ENCODE measurements at regions not wholly inside any gene's neighbourhood (a gene's known extent, or its start where the extent isn't known, plus 50 kb on each side); places are given as distances from the start of the nearest gene placed in this dataset.

DNA sequence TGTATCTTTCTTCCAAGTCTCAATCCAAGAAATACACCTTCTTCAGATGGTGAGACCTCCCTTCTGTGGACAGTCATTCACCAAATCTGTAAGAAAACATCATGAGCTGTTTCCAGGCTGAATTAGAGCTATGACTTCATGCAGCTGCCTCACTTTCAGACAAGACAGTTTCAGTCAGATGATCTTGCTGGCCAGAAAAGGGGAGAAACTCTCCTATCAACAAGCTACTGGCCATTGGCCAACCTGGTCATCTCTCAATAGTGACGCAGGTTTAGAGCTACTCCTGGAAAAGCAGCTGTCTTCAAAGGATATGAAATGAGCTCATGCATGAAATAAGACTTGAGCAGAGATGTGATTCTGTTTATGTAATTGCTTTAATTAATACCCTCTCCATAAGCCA is 69.6 kb upstream of the NDP start:
- no peaks in the 10 kb centered on the region for H3K9me2 ChIP-seq (replicated peaks; ENCODE audit: low read length)
- no TSS peak for BruUV-seq (replicated peaks)
- ATAC-seq: no peak
- H3K27ac ChIP-seq (ENCODE audit: low read length): no peak overlapping the region
- no peaks in the 10 kb centered on the region for H3K36me3 ChIP-seq (ENCODE audit: low read depth, low read length)
- H2AFZ ChIP-seq (ENCODE audit: low read length): no peak overlapping the region
- TF ChIP-seq EZH2 (IDR thresholded peaks at IDR 0.05; ENCODE audit: low read length, unreplicated experiment) (no peak), EZH2phosphoT487 (IDR thresholded peaks at IDR 0.05; ENCODE audit: borderline replicate concordance, low read length) (no peak), CTCF (conservative IDR thresholded peaks at IDR 0.05; ENCODE audit: low read depth, low read length) (no peak)
- no peak overlapping the region for H3K9ac ChIP-seq (ENCODE audit: low read length)
- no peaks in the 10 kb centered on the region for H3K9me3 ChIP-seq (ENCODE audit: low read length)
- H3K79me2 ChIP-seq (ENCODE audit: low read length): no peaks in the 10 kb centered on the region
- no peaks in the 10 kb centered on the region; the same call in 1 of the 2 replicates for H3K4me1 ChIP-seq (ENCODE audit: insufficient read depth, low read length)
- H4K20me1 ChIP-seq (ENCODE audit: low read length): no peaks in the 10 kb centered on the region
- no peak overlapping the region for H3K4me3 ChIP-seq (ENCODE audit: low read length)
- H3K27me3 ChIP-seq (ENCODE audit: low read length): no peaks in the 10 kb centered on the region
- no peak for DNase-seq
- H3F3A ChIP-seq (ENCODE audit: low read length, unreplicated experiment): no peaks in the 10 kb centered on the region
- CTCF ChIA-PET: no interaction called here
- POLR2A ChIA-PET (ENCODE audit: unreplicated experiment): interaction anchor here (0.7 kb wide), 1 partner anchor 20 kb away, joined by 5 read pairs; no protein-coding TSS in a partner anchor
- H3K4me2 ChIP-seq (ENCODE audit: low read length): no peak overlapping the region
- intact Hi-C loops (cut with micrococcal nuclease): no loop called here

DNA sequence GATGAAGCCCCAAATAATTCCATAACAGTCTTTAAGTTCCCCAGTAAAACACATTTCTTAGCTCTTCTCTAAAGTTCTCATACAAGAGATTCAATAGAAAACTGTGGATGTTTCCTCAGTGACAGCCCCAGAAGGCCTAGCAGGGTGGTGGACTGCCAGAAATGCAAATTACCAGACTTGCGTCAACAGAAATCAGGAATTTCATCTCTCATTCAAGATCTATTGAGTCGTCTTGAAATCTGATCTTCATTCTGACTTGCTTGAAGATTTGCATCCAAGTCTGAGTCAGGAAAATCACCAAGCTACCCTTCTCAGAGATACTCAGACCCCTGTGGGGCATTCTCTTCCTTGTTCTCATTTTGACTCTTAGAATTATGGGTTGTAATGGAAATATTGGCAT is 68.9 kb upstream of the NDP start:
- Histone ChIP-seq H3K4me2 (ENCODE audit: low read length) (no peak overlapping the region), H3K79me2 (ENCODE audit: low read length) (no peaks in the 10 kb centered on the region), H3K4me3 (ENCODE audit: low read length) (no peak overlapping the region), H3K27ac (ENCODE audit: low read length) (no peak overlapping the region), H3F3A (ENCODE audit: low read length, unreplicated experiment) (no peaks in the 10 kb centered on the region), H3K36me3 (ENCODE audit: low read depth, low read length) (no peaks in the 10 kb centered on the region), H3K9me2 (replicated peaks; ENCODE audit: low read length) (no peaks in the 10 kb centered on the region), H3K4me1 (ENCODE audit: insufficient read depth, low read length) (no peaks in the 10 kb centered on the region; the same call in 1 of the 2 replicates), H4K20me1 (ENCODE audit: low read length) (no peaks in the 10 kb centered on the region), H2AFZ (ENCODE audit: low read length) (no peak overlapping the region), H3K27me3 (ENCODE audit: low read length) (no peaks in the 10 kb centered on the region), H3K9me3 (ENCODE audit: low read length) (no peaks in the 10 kb centered on the region), H3K9ac (ENCODE audit: low read length) (no peak overlapping the region)
- no TSS peak for BruUV-seq (replicated peaks)
- intact Hi-C loops (cut with micrococcal nuclease): no loop called here
- DNase-seq (no peak), ATAC-seq (no peak)
- ChIA-PET CTCF (no interaction called here), POLR2A (ENCODE audit: unreplicated experiment) (no interaction called here)
- TF ChIP-seq EZH2 (IDR thresholded peaks at IDR 0.05; ENCODE audit: low read length, unreplicated experiment) (no peak), CTCF (conservative IDR thresholded peaks at IDR 0.05; ENCODE audit: low read depth, low read length) (no peak), EZH2phosphoT487 (IDR thresholded peaks at IDR 0.05; ENCODE audit: borderline replicate concordance, low read length) (no peak)

DNA sequence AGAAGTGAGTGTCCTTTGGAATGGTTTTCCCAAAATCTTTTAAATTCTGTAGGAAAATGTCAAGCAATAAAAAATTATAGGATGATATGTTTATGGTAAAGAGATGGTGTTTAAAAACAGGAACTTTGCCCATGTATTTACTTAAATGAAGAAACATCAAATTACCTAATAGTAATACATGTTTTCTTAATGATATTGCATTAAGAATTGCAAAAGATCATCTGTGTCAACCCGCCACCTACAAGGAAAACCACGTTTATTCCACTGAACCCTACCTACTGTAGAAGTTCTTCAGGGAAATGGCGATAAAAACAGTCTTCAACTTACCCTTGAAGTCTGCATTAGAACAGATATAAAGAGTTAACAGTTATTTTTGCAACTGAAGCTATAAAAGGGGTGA is 67.2 kb upstream of the NDP start:
- Histone ChIP-seq H3K4me2 (ENCODE audit: low read length) (no peak overlapping the region), H3K79me2 (ENCODE audit: low read length) (no peaks in the 10 kb centered on the region), H3K4me1 (ENCODE audit: insufficient read depth, low read length) (no peaks in the 10 kb centered on the region; the same call in 1 of the 2 replicates), H3K9me3 (ENCODE audit: low read length) (no peaks in the 10 kb centered on the region), H3K9me2 (replicated peaks; ENCODE audit: low read length) (no peaks in the 10 kb centered on the region), H3K27me3 (ENCODE audit: low read length) (no peaks in the 10 kb centered on the region), H3K27ac (ENCODE audit: low read length) (no peak overlapping the region), H3K36me3 (ENCODE audit: low read depth, low read length) (no peaks in the 10 kb centered on the region), H3K9ac (ENCODE audit: low read length) (no peak overlapping the region), H3F3A (ENCODE audit: low read length, unreplicated experiment) (no peaks in the 10 kb centered on the region), H4K20me1 (ENCODE audit: low read length) (no peaks in the 10 kb centered on the region), H2AFZ (ENCODE audit: low read length) (no peak overlapping the region), H3K4me3 (ENCODE audit: low read length) (no peak overlapping the region)
- ChIA-PET CTCF (no interaction called here), POLR2A (ENCODE audit: unreplicated experiment) (no interaction called here)
- DNase-seq: no peak
- intact Hi-C loops (cut with micrococcal nuclease): no loop called here
- TF ChIP-seq CTCF (conservative IDR thresholded peaks at IDR 0.05; ENCODE audit: low read depth, low read length) (no peak), EZH2phosphoT487 (IDR thresholded peaks at IDR 0.05; ENCODE audit: borderline replicate concordance, low read length) (no peak), EZH2 (IDR thresholded peaks at IDR 0.05; ENCODE audit: low read length, unreplicated experiment) (no peak)
- BruUV-seq (replicated peaks): no TSS peak
- no peak for ATAC-seq
